GM19023 (cell line): ENCODE measurements at regions not wholly inside any gene's neighbourhood (a gene's known extent, or its start where the extent isn't known, plus 50 kb on each side); places are given as distances from the start of the nearest gene placed in this dataset.
"Not testable (repeated sequence)": the region's sequence is repeated elsewhere in the genome, so short reads cannot be mapped to it uniquely, and the experiment has no call there.

ENCODE experiments used
- ATAC-seq: cut with Tn5 transposase; IDR thresholded peaks from one replicate; pipeline ENCODE4 v1.9.1; 2021; ENCODE audit warnings: mild to moderate bottlenecking, moderate library complexity; ENCODE audit not compliant: unreplicated experiment

DNA sequence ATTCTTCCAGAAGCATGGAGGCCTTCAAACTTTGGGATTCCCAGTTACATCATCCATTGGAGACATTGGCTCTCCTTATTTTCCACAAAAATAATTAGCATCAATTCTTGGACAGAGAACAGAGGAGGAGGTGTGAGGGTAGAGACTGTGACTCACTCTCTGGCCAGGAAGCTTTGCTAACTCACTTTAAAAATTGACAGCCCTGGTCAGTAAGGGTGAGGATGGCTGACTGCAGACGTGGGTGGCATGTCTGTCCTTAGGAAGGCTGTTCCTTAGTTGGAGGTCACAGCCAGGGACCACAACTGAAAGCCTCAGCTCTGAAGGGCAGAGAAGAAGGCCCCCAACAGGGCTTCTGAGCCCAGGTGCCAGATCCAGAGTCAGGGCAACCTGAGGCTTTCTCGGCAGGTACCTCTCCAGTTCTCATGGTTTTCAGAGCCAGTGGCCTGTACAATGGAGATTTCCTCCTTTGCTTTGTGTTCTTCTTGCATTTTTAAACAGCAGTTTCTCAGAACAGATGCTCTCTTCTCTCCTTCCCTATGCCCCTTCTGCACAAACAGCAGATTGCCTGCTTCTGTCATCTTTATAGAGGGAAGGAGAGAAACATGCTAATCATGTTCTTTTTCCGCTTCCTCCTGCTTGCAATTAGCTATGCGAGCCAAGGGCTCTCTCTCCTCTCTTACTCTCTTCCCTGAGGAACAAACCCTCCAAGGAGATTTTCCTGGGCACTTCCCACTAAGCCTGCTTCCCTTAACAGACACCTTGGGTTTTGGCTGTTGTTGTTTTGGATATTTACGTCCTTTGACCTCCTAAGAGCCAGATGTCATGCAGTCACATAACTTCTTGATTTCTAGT, 92.5 kb upstream of the ZNF366 start:
- no peak for ATAC-seq

DNA sequence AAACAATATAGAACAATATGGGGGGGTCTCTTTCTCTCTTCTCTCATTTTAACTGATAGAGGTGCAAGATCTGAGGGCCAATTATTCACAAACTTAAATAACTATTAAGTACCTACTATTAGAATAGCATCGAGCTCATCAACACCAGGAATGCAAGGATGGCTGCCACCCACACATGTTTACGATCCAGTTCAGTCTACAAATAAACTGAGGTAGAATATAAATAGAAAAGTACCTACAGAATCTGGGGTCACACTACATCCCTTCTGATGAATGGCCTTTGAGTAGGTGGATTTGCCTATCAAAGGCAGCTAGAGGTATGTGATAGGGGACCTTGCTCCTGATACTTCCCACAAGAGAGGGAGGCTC, 91.8 kb upstream of the ZNF366 start:
- ATAC-seq, result no peak

DNA sequence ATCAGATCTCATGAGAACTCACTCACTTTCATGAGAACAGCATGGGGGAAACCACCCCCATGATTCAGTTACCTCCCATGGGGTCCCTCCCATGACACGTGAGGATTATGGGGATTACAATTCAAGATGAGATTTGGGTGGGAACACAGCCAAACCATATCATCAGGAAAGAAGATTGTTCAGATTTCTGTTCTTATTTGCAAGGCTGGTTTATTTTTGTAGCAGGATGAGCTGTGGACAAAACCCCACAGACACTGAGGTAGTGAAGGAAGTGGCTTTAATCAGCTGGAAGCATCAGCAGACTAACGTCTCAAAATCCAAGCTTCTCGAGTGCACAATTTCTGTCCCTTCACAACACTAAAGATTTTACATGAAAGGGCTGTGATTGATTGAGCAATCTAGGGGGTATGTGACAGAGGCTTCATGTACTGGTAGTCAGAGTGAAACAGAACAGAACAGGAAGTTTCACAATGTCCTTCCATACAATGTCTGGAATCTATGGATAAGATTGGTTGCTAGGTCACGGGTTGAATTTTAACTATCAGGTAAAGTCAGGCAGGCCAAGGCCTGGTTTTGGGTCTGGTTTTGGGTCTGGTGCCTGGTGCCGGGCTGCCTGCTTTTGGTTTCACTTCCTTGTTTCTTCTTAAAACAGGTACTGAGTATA, 91.3 kb upstream of the ZNF366 start:
- ATAC-seq, result no peak

DNA sequence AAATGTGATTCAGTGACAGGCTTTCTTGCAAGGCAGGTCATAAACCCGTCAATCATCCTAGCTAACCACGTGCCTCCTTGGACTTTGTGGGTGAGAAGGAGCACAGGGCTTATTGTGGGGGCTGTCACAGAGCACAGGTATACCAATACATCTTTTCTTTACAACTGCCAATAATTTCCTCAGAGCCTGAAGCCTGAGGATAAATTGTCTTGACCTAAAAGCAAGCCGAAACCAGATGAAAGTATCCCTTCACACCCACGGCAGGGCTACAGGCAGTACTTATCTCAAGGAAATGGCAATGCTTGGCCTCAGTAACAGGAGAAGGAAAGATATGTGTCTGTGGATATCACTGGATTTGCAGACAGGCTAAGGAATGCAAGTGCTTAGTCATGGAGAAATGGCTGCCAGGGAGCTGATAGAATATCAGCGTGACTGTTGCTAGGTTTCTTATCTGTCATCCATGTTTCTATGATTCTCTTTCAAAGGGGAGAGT, 90.3 kb upstream of the ZNF366 start:
- ATAC-seq, result no peak

DNA sequence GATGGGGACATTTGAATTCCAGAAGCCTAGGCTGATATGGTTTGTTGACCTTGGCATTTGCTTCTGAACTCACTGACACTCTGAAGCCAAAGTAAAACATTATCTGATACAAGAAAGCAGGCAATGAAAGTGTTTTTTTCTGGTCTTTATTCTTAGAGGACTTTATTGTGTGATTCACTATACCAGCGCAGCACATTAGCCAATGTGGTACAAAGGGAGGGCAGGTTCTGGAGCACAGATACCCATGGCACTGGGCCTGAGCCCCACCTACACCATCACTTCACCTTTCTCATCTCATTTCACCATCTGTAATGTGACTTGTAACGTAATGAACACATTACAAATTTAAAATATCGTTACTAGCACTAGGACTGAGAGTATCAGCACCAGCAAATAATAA, 89.7 kb upstream of the ZNF366 start:
- no peak for ATAC-seq

DNA sequence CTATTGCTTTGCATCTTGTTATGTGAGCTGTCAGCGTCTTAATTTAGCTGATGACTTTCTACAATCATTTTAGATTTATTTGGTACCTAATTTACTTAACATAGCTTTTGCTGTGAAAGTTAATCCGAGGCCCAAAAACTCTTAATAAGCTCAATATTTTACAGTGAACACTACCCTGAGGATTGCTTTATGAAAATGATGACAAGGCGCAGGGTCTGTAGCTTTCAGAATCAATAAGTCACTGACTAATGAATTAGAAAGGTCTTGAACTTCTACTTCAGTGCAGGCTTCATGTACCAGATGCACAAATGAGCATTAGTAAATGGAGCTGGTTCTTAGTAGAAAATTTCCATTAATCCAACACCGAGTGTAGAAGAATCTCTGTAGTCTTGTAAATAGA, 81.4 kb upstream of the ZNF366 start:
- ATAC-seq, result no peak

DNA sequence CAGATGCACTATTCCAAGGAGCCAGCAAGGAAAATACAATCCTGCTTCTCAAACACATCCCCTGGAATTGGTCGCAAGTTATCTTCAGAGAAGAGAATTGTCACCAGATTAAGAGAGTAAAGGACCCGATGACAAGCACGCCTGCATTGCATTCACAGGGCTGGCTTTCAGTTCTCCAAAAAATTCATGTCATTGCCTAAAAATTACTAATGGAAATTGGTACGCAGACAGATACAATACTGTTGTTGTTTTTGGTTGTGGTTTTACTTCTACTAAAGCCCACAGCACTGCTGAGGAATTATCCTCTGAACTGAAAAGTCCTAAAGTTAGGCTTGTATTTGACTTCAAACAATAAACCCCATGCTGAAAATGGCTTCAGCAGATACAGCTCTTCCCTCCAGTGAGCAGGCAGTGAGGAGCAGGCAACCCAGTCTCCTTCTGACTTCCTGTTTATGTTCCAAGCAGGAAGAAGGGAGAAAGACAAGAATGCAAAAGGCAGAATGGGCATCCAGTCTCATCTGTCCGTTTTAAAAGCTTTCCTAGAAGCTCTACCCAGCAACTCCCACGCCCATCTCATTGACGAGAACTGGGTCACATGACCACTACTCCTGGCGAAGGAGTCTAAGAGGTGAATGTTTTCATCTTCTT, 80.6 kb upstream of the ZNF366 start:
- no peak for ATAC-seq

DNA sequence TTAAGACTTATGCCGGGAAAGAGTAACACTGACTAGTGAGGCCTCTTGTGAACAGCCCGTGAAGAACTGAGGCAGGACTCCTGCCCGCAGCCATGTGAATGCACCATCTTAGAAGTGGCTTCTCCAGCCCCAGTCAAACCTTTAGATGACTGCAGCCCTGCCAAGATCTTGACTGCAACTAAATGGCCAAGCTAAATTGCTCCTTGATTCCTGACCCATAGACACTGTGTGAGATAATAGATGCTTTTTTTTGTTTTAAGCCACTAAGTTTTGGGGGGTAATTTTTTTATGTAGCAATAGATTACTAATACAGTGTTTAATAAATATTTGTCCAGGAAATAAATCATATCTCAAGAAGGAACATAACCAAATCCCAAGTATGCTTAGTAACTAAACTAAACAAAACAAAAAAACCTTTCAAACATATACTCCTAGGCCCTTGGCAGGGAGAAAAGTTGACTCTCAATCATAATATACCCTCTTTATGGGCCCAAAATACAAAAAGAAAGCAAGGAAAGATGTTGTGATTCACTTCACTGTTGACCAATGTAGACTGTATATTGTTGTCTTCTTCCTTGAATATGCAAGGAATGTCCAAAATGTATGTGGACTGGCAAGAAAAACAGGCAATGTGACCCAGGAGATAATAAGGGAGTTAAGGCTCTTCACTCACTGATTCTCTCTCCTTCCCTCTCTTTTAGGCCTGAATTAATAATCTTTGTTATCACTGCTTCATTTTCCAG, 79.7 kb upstream of the ZNF366 start:
- ATAC-seq, result no peak

DNA sequence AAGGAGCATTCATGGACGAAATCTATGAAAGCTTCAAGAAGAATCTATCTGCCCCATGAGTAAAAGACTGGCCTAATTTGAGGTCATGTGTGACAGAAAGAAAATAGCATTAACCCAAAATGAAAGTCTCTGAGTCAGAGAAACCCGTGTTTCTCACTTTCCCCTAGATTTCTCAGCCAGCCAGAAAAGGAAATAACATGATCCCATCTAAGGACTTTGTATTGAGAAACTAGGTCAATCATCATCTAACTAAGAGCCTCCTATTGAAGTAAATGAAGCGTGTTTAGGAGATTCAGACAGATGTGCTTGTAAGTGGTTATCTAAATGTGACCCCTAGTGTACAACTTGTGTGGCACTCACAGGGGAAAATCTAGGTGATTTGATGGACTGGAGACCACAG, 77.3 kb upstream of the ZNF366 start:
- peak; percentile 62 for ATAC-seq

DNA sequence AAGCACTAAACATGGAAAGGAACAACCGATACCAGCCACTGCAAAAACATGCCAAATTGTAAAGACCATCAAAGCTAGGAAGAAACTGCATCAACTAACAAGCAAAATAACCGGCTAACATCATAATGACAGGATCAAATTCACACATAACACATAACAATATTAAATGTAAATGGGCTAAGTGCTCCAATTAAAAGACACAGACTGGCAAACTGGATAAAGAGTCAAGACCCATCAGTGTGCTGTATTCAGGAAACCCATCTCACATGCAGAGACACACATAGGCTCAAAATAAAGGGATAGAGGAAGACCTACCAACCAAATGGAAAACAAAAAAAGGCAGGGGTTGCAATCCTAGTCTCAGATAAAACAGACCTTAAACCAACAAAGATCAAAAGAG, 72.1 kb upstream of the ZNF366 start:
- not testable (repeated sequence) for ATAC-seq

DNA sequence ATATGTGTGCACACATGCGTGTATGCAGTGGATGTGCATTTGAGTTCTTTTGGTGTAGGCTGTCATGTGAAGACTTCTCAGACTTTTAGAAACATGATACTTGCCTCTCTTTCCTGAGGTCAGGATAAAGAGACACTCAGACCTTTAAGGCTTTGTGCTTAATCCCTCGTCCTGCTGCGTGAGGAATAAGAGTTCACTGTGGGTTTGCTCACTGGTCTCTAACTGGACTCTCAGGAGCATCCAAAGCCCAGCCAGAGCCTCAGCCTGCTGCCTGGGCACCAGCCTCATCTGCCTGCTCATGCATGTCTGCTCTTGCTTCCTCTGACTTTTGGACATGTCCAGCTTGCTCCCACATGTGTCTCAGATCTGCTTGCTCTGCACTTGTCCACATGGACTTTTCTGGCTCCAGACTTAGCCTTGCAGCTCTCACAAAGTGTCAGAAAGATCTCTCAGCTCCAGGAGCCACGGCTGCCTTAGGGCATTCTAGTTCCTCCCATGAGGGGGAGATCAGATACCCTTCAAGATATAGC, 65.1 kb upstream of the ZNF366 start:
- ATAC-seq, result no peak

DNA sequence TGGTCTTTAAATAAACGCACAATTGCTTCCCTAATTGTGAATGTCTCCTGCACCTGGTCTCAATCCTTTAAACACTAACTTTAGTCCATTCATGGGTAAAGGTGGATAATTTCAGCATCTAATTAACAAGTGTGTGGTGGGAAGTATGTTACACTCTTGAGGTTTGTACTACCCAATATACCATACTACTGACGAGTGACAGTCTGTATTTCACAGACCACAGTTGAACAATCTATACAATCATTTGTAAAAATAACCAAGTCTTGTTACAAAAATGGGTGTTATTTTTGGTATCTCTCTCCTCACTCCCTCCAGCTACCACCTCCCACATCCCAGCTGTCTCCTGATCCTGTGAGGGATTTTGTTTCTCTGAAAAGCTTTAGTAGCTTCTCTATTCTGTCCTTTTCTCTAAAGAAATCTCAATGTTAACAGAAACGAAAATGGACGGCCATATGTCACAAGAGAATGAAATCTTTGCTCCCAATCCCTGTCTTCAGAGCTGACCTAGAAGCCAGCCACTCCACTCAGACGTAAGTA, 62.3 kb upstream of the ZNF366 start:
- ATAC-seq, result no peak

DNA sequence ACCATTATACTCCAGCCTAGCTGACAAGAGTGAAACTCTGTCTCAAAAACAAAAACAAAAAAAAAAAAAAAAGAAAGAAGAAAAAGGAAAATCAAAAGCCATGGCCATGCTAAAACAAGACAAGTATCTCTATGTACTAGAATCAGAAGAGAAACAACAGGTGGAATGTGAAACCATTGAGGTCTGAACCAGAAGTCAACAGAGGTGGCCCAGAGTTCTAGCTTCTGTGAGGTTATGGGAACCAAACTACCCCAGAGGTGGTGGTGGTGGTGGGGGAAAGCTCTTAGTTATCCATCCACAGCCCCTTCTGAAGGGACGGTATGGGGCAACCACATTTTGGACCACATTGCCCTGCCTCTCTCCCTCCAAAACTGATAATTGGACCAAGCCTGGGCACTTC, 59.5 kb upstream of the ZNF366 start:
- ATAC-seq, result no peak

DNA sequence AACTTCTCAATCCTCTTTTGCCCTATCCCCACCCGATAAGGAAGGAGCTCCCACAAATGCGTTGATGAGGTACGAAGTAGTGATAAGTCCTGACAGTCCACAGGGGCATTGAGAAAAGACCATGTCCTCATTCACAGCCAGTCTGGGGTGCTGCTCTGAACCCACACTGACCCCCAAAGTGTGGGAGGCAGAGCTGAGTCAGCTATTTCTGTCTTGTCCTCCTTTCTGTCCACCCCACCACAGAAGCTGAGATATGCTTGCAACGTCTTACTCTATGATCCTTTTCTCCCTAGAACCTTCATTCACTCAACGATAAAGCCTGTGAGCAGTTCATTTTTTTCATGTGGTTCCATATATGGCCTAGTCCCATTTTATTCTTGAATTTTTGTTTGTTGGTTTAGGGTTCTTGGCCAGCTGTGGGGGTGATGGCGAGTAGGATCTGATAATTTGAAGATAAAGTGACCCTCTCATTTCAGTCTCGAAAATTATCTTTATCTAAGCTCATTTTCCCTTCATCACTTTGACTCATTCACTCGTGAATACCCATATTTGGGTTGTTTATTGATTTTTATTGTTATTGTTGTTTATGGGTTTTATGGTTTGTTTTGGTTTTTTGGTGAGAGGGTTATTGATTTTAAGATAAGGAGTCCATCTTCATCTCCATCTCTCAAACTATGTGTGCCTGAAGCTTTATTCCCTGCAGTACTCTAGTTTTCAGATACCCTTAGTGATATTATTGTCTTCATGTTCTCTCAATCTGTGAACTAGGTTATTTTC, 58.5 kb upstream of the ZNF366 start:
- ATAC-seq, result no peak

DNA sequence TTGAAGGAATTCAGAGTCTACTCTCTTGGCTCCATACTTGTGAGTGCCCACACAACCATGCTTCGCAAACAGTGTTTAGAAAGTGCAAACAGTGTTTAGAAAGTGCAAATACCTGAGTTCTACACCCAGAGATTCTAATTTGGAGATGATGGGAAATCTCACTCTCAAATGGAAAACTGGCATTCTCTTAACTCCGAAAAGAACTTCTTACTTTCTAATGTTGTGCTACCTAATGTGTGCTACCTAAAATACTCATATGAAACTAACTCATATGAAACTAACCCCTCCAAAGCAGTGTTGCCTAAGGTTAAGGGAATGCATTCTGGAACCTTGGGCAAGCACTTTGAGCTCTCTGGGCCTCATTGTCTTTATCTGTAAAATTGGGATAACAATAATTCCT, 55.5 kb upstream of the ZNF366 start:
- ATAC-seq, result no peak

DNA sequence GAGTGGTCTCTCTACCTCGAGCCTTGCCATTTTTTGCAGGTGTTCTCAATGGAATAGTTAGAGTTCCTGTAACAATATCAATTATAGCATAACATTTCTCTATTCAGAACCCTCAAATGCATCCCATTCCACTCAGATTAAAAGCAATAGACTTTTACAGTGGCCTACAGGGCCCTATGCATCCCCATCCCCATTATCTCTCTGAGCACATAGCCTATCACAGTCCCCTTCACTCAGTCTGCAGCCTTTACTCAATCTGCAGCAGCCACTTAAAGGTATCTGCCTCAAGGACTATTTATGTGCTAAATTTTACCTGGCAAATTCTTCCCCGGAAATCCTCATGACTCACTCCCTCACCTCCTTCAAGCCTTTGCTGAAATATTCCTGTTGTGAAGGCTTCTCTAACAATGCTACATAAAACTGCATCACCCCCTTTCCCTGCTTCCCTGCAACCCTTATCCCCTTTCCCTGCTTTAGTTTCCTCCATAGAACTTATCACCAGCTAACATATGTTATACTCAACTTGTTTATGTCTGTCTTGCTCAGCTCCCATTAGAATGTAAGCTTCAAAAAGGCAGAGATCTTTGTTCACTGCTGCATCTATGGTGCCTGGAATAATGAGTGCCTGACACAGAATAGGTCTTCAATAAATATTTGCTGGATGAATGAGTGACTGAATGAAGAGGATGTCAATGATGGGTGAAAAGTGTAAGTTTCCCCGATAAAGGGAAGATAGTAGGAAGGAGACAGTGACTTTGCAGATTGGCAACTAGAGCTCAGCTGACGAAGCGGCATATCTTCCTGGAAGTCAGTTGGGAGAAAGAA, 54.1 kb upstream of the ZNF366 start:
- no peak for ATAC-seq

DNA sequence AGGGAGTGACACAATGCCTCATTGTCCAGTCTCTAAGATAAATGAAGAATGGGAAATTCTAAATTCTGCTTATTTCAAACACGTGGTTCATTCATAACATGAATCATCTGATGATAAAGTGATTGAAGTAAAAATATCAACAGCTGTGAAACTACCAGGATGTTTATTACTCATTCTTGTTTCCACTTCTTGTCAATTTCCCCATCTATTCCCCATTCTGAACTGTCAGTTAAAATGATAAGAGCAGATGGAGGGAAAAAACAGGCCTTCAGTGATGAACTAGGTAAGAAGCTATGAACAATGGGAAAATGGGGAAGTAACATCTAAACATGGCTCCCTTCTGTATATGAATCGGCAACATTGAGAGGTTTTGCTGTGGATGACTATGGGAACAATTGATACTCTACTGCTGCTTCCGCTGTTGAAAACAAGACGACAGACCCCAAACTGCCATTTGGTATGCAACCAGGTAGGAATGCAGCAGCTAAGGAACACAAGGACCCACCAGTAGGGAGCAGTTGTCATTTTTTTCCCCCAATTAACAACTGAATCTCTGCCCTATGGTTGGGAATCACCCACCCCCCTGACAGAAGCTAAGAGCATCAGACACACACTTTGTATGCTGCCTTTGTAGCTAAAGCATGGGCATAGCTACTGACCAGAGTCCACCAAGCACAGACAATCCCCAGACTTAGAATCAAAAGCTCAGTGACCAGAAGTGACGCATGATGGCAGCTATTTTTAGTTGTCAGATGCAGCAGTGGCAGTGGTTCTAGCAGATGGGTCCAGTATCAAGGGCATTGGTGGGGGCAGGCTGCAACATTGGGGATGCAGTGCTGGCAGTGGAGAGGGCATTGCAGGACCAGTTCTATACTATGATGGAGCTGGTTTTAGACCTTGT, 52.9 kb upstream of the ZNF366 start:
- ATAC-seq, result no peak

DNA sequence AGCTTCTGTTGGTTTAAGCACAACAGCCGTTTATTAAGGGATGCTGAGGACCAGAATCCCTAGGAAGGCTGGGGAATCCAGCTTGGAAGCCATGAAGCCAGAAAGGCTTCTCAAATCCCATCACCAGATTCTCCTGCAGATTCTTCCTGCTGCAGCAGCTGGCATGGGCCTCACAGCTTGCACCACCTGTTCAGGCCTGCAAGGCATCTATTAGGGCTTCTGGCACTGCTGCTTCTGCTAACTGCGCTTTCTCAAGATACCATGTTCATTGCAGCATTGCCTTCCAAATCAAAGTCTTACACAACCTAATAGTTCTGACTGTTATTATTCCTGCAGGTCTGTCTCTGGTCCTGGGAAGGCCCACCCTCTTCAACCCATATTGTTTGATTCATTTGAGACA, 51.2 kb upstream of the ZNF366 start:
- ATAC-seq, result no peak
